ENCODE measurements at regions not wholly inside any gene's neighbourhood (a gene's known extent, or its start where the extent isn't known, plus 50 kb on each side); places are given as distances from the start of the nearest gene placed in this dataset.

GRCh38 chr2:187157046-187157445 lies 291.0 kb downstream of the CALCRL start:
- TF ChIP-seq CTCF (IDR thresholded peaks at IDR 0.05) (no peak), EP300 (IDR thresholded peaks at IDR 0.05) (no peak), POLR2A (IDR thresholded peaks at IDR 0.05; ENCODE audit: low read depth) (no peak), POLR2AphosphoS5 (IDR thresholded peaks at IDR 0.05) (no peak)
